SK-N-SH treated with all-trans-retinoic acid at 6 μM for 48 hours (cell line): ENCODE measurements at regions not wholly inside any gene's neighbourhood (a gene's known extent, or its start where the extent isn't known, plus 50 kb on each side); places are given as distances from the start of the nearest gene placed in this dataset.

Experiments
- ARNTL ChIP-seq: fragments of 450-650 bp; formaldehyde crosslinking; IDR thresholded peaks from 2 replicates; pipeline ENCODE4 v1.5.0; 2020; ENCODE audit warnings: low read depth, mild to moderate bottlenecking, moderate library complexity, borderline replicate concordance
- CREB5 ChIP-seq: fragments of 250-450 bp; sonication (Bioruptor Pico); IDR thresholded peaks from 2 replicates; pipeline ENCODE4 v1.5.1; 2020; ENCODE audit warnings: low read depth, mild to moderate bottlenecking, moderate library complexity
- CSDC2 ChIP-seq: fragments of 250-450 bp; sonication (Bioruptor Pico); IDR thresholded peaks from 2 replicates; pipeline ENCODE4 v1.5.0; 2020; ENCODE audit warnings: mild to moderate bottlenecking, moderate library complexity
- OSR1 ChIP-seq: fragments of 250-450 bp; sonication (Bioruptor Pico); IDR thresholded peaks from 2 replicates; pipeline ENCODE4 v1.8.0; 2022; ENCODE audit warnings: moderate library complexity, mild to moderate bottlenecking, inconsistent platforms
- PATZ1 ChIP-seq: fragments of 250-450 bp; sonication (Bioruptor Pico); IDR thresholded peaks from 2 replicates; pipeline ENCODE4 v1.8.0; 2020; ENCODE audit warnings: mild to moderate bottlenecking, moderate library complexity, borderline replicate concordance
- POU6F1 ChIP-seq: fragments of 250-450 bp; sonication (Bioruptor Pico); IDR thresholded peaks from 2 replicates; pipeline ENCODE4 v1.8.0; 2021; ENCODE audit warnings: low read depth, mild to moderate bottlenecking, moderate library complexity, borderline replicate concordance
- ZNF8 ChIP-seq: fragments of 450-650 bp; formaldehyde crosslinking; IDR thresholded peaks from 2 replicates; pipeline ENCODE4 v1.5.0; 2020; ENCODE audit warnings: mild to moderate bottlenecking, moderate library complexity

- no peak for TF ChIP-seq CSDC2 (CRISPR knock-in tag)
- TF ChIP-seq ARNTL (CRISPR knock-in tag) = no peak
- no peak for TF ChIP-seq POU6F1 (CRISPR knock-in tag)
- TF ChIP-seq PATZ1 = no peak
- TF ChIP-seq CREB5 (CRISPR knock-in tag) = no peak
- no peak for TF ChIP-seq OSR1 (CRISPR knock-in tag)
- TF ChIP-seq ZNF8 = no peak
These were observed 54.9 kb upstream of the WSB1 start for GRCh38 chr17:27239046-27239445.
